Endothelial cell of umbilical vein (primary cell): ENCODE measurements at regions not wholly inside any gene's neighbourhood (a gene's known extent, or its start where the extent isn't known, plus 50 kb on each side); places are given as distances from the start of the nearest gene placed in this dataset.

Source experiments
- BruUV-seq: library from RNA; stranded (reverse); fragments of 400-500 nt; replicated peaks from 2 replicates; lab custom pipeline; 2021; lab: Mats Ljungman, UMichigan
- CTCF ChIA-PET: fragments of 300-600, 350-600 bp; sonication (Branson Sonifier 250); formaldehyde crosslinking; loops from one replicate; lab custom pipeline; 2021; ENCODE audit warnings: antibody characterized with exemption, inconsistent platforms; lab: Charles Lee
- POLR2A ChIA-PET: fragments of 300-600, 350-600 bp; sonication (Branson Sonifier 250); formaldehyde crosslinking; loops from one replicate; lab custom pipeline; 2021; ENCODE audit warnings: antibody characterized with exemption, inconsistent platforms; lab: Charles Lee
- DNase-seq: peaks from one replicate; pipeline ENCODE4 v3.0.0-alpha.2; 2011; ENCODE audit warnings: low read depth, low spot score
- FAIRE-seq: peaks from 2 replicates; lab custom pipeline; 2011; peaks lifted over from hg19 to GRCh38; lab: Jason Lieb, UNC
- H2AFZ ChIP-seq: 2 replicates; pipeline ENCODE4 v1.6.0; 2012; ENCODE audit warnings: low read depth, low read length, control low read depth, inconsistent platforms
- H3K27ac ChIP-seq: 2 replicates; pipeline ENCODE4 v1.5.1; 2011; ENCODE audit warnings: low read depth, mild to moderate bottlenecking, control low read depth, low read length, moderate library complexity; ENCODE audit not compliant: insufficient read depth
- H3K27me3 ChIP-seq, 2 experiments: 2 replicates each; pipeline versions ENCODE4 v1.6.0 to v1.6.1; 2011; ENCODE audit warnings: low read length in 2 of 2, mixed read lengths in 1 of 2; ENCODE audit not compliant: control insufficient read depth in 2 of 2, insufficient read depth in 2 of 2
- H3K36me3 ChIP-seq, 2 experiments: 2 replicates in 1 of 2; 3 replicates in 1 of 2; pipeline ENCODE4 v1.5.1; 2011; ENCODE audit warnings: low read length in 2 of 2, mild to moderate bottlenecking in 1 of 2, moderate library complexity in 1 of 2; ENCODE audit not compliant: control insufficient read depth in 2 of 2, insufficient read depth in 2 of 2; ENCODE audit errors: extremely low read depth in 1 of 2
- H3K4me1 ChIP-seq: 3 replicates; pipeline ENCODE4 v1.5.1; 2011; ENCODE audit warnings: mild to moderate bottlenecking, low read length; ENCODE audit not compliant: control insufficient read depth, insufficient read depth; ENCODE audit errors: extremely low read depth
- H3K4me2 ChIP-seq: 2 replicates; pipeline ENCODE4 v1.6.1; 2011; ENCODE audit warnings: low read length, control low read depth, mixed read lengths; ENCODE audit not compliant: insufficient read depth
- H3K4me3 ChIP-seq, 3 experiments: fragments of 200-600 bp in 1 of 3; sonication (generic), shearing (Covaris generic) in 1 of 3; replicated peaks in 1 of 3; 2 replicates each; pipeline ENCODE4 v1.5.1; 2011 to 2016; ENCODE audit warnings: control low read depth in 3 of 3, low read length in 3 of 3, mild to moderate bottlenecking in 2 of 3, inconsistent platforms in 1 of 3, low read depth in 1 of 3, moderate library complexity in 1 of 3; ENCODE audit not compliant: insufficient read depth in 1 of 3
- H3K79me2 ChIP-seq: 2 replicates; pipeline ENCODE4 v1.6.0; 2012; ENCODE audit warnings: low read length, inconsistent platforms; ENCODE audit not compliant: control insufficient read depth, insufficient read depth
- H3K9ac ChIP-seq: replicated peaks from 2 replicates; pipeline ENCODE3; 2011; ENCODE audit warnings: low read length, control low read depth; ENCODE audit not compliant: insufficient read depth; ENCODE audit errors: extremely low read depth
- H3K9me1 ChIP-seq: replicated peaks from 3 replicates; pipeline ENCODE4 v1.6.0; 2011; ENCODE audit warnings: mild to moderate bottlenecking, low read length; ENCODE audit not compliant: control insufficient read depth, insufficient read depth; ENCODE audit errors: extremely low read depth
- H3K9me3 ChIP-seq: replicated peaks from 2 replicates; pipeline ENCODE4 v1.5.1; 2012; ENCODE audit warnings: low read length, inconsistent platforms; ENCODE audit not compliant: control insufficient read depth, insufficient read depth
- H4K20me1 ChIP-seq: replicated peaks from 2 replicates; pipeline ENCODE3; 2011; ENCODE audit warnings: mild to moderate bottlenecking, low read length; ENCODE audit not compliant: control insufficient read depth, insufficient read depth; ENCODE audit errors: extremely low read depth
- EZH2 ChIP-seq: IDR thresholded peaks from 2 replicates; pipeline ENCODE4 v1.6.1; 2012; ENCODE audit warnings: borderline replicate concordance, low read depth, mild to moderate bottlenecking, moderate library complexity, low read length, inconsistent platforms; ENCODE audit not compliant: severe bottlenecking
- FOS ChIP-seq: IDR thresholded peaks from 2 replicates; pipeline ENCODE4 v1.6.1; 2011; ENCODE audit warnings: mild to moderate bottlenecking, low read length, moderate library complexity, borderline replicate concordance; ENCODE audit not compliant: insufficient read depth
- GATA2 ChIP-seq: IDR thresholded peaks from 2 replicates; pipeline ENCODE4 v1.7.0; 2011; ENCODE audit warnings: low read depth, mild to moderate bottlenecking, moderate library complexity, mixed read lengths, low read length; ENCODE audit not compliant: insufficient read length, insufficient read depth
- JUN ChIP-seq: IDR thresholded peaks from 2 replicates; pipeline ENCODE4 v1.6.1; 2011; ENCODE audit warnings: borderline replicate concordance, low read depth; ENCODE audit not compliant: insufficient read length, insufficient read depth
- MAX ChIP-seq: IDR thresholded peaks from 2 replicates; pipeline ENCODE4 v1.6.1; 2011; ENCODE audit not compliant: insufficient read depth, insufficient read length
- MYC ChIP-seq: IDR thresholded peaks from one replicate; pipeline ENCODE4 v1.6.1; 2011; ENCODE audit warnings: mild to moderate bottlenecking, low read depth, low read length
- POLR2A ChIP-seq: IDR thresholded peaks from 2 replicates; pipeline ENCODE4 v1.6.1; 2012; ENCODE audit warnings: low read depth, mild to moderate bottlenecking, control low read depth, low read length
- POLR2AphosphoS5 ChIP-seq: IDR thresholded peaks from 2 replicates; pipeline ENCODE4 v1.6.1; 2012; ENCODE audit warnings: low read depth, mild to moderate bottlenecking, control low read depth, low read length, moderate library complexity; ENCODE audit not compliant: insufficient read depth
- dilution Hi-C: fragments of 300-500 bp; cut with MboI; formaldehyde crosslinking; loops from one replicate; pipeline ENCODE4 v1.15.0; 2019; ENCODE audit warnings: low sequenced_read_pairs; ENCODE audit not compliant: extremely low pct_ligation_motif_present
- intact Hi-C: fragments of 100-400 bp; cut with micrococcal nuclease; formaldehyde crosslinking; loops from one replicate; pipeline ENCODE4 v1.10.0; 2022
- TF ChIP-seq, protein P1 (sequence below), 2 donors: IDR thresholded peaks; 1 replicate in 1 of 2; 2 replicates in 1 of 2; pipeline ENCODE4 v1.5.1; 2011; ENCODE audit warnings: low read length in 2 of 2, mild to moderate bottlenecking in 2 of 2, moderate library complexity in 2 of 2, control low read depth in 1 of 2, inconsistent platforms in 1 of 2, low read depth in 1 of 2; ENCODE audit not compliant: insufficient read depth in 1 of 2; ENCODE audit errors: extremely low read depth in 1 of 2

GRCh38 chr21:17416139-17416538, 96.7 kb upstream of the CXADR start:
- H3K79me2 ChIP-seq, result no peaks in the 10 kb centered on the region
- H3K9ac ChIP-seq, result no peak overlapping the region
- H3K27ac ChIP-seq, result no peak overlapping the region
- no peaks in the 10 kb centered on the region for H3K36me3 ChIP-seq
- no TSS peak for BruUV-seq
- POLR2A ChIA-PET, result no interaction called here
- no peak for TF ChIP-seq MYC
- H3K9me3 ChIP-seq, result no peaks in the 10 kb centered on the region
- H3K4me1 ChIP-seq, result peaks cover 4% of the 10 kb centered on the region
- H2AFZ ChIP-seq, result no peak overlapping the region
- FAIRE-seq, result no peak
- no peak overlapping the region for H3K4me2 ChIP-seq
- no peak for DNase-seq
- no peak overlapping the region for H3K4me3 ChIP-seq
- dilution Hi-C loops, result no loop called here
- intact Hi-C loops, result no loop called here
- CTCF ChIA-PET, result interaction anchor here (1.4 kb wide), 1 partner anchor 138 kb away, joined by 4 read pairs; no protein-coding TSS in a partner anchor
- H4K20me1 ChIP-seq, result no peaks in the 10 kb centered on the region
- peaks cover 3 to 7% of the 10 kb centered on the region in 2 experiments for H3K27me3 ChIP-seq
- no peaks in the 10 kb centered on the region for H3K9me1 ChIP-seq

GRCh38 chr21:17422931-17423330, 89.9 kb upstream of the CXADR start:
- no peak overlapping the region for H3K9ac ChIP-seq
- dilution Hi-C loops, result no loop called here
- no peak overlapping the region for H3K4me2 ChIP-seq
- BruUV-seq, result no TSS peak
- ChIA-PET POLR2A (no interaction called here), CTCF (interaction anchor here (0.9 to 2.0 kb wide), 6 partner anchors 13 to 168 kb away, joined by 3 to 5 read pairs (median 3); no protein-coding TSS in a partner anchor)
- FAIRE-seq (no peak), DNase-seq (no peak)
- no peaks in the 10 kb centered on the region for H4K20me1 ChIP-seq
- H3K4me1 ChIP-seq, result peaks cover 4% of the 10 kb centered on the region
- H3K27ac ChIP-seq, result no peak overlapping the region
- H3K27me3 ChIP-seq, result no peaks in the 10 kb centered on the region
- intact Hi-C loops, result no loop called here
- no peaks in the 10 kb centered on the region for H3K79me2 ChIP-seq
- H3K36me3 ChIP-seq, result no peaks in the 10 kb centered on the region
- no peaks in the 10 kb centered on the region for H3K9me3 ChIP-seq
- H2AFZ ChIP-seq, result no peak overlapping the region
- H3K9me1 ChIP-seq, result no peaks in the 10 kb centered on the region
- no peak overlapping the region for H3K4me3 ChIP-seq
- TF ChIP-seq MYC (no peak), GATA2 (no peak), POLR2AphosphoS5 (no peak), JUN (no peak), MAX (no peak), EZH2 (no peak), POLR2A (no peak), FOS (no peak)
- TF ChIP-seq, protein P1, sequence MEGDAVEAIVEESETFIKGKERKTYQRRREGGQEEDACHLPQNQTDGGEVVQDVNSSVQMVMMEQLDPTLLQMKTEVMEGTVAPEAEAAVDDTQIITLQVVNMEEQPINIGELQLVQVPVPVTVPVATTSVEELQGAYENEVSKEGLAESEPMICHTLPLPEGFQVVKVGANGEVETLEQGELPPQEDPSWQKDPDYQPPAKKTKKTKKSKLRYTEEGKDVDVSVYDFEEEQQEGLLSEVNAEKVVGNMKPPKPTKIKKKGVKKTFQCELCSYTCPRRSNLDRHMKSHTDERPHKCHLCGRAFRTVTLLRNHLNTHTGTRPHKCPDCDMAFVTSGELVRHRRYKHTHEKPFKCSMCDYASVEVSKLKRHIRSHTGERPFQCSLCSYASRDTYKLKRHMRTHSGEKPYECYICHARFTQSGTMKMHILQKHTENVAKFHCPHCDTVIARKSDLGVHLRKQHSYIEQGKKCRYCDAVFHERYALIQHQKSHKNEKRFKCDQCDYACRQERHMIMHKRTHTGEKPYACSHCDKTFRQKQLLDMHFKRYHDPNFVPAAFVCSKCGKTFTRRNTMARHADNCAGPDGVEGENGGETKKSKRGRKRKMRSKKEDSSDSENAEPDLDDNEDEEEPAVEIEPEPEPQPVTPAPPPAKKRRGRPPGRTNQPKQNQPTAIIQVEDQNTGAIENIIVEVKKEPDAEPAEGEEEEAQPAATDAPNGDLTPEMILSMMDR (IDR thresholded peaks at IDR 0.05; ENCODE audit: extremely low read depth in 1 of 2, insufficient read depth in 1 of 2, low read depth in 1 of 2, low read length in 2 of 2), result no peak
